ENCODE measurements at regions not wholly inside any gene's neighbourhood (a gene's known extent, or its start where the extent isn't known, plus 50 kb on each side); places are given as distances from the start of the nearest gene placed in this dataset.

DNA sequence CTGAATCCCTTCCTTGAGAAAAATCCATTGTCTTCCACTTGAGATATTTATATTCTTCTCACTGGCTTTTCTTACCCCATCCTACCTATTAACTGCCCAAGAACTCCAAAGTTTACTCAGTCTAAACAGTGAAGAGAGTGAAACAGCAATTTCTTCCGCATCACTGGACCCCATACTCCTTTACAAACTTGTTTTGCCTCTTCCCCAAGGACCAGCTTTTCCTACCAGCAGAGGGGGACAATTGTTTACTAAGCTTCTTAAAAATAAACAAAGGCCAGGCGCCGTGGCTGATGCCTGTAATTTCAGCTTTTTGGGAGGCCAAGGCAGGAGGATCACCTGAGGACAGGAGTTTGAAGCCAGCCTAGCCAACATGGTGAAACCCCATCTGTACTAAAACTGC, 52.0 kb downstream of the LRATD1 start:
- DNase-seq: no peak

- DNase-seq: no peak
Observed at GRCh38 chr2:14690926-14691325, 58.4 kb downstream of the LRATD1 start.

- no peak for DNase-seq
Observed at GRCh38 chr2:14693874-14694273, 61.4 kb downstream of the LRATD1 start.

DNA sequence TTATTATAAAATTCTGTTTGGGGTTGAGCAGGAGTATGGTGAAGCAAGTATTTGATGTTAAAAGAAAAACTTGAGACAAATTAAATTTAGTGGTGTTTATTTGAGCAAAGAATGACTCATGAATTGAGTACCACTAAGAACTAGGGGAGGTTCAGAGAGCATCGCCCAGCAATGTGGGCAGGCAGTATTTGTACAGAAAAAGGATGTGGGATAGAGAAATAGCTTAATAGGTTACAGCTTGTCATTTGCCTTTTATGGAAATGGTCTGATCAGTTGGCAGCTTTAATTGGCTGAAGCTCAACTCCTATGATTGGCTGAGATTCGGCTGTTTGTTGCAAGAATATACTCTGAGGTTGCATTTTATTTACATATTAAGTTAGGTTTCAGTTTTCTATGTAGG, 68.2 kb downstream of the LRATD1 start:
- no peak for DNase-seq

DNA sequence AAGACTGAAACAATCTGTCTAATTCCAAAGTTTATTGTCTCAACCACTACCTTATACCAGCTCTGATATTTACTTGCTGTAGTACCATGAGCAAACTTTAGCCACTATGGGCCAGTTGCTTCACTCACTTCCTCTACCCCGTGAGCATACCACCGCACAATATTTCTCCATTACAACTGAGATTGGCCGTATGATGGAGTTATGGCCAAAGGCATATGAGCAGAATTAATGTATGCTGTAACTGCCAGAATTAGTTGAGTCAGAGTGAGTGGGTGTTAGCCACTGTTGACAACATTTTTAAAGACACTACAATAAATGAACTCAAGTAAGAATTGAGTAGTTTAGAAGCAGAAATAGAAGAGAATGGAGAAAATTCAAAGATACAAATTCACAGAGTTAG, 69.7 kb downstream of the LRATD1 start:
- DNase-seq: no peak

DNA sequence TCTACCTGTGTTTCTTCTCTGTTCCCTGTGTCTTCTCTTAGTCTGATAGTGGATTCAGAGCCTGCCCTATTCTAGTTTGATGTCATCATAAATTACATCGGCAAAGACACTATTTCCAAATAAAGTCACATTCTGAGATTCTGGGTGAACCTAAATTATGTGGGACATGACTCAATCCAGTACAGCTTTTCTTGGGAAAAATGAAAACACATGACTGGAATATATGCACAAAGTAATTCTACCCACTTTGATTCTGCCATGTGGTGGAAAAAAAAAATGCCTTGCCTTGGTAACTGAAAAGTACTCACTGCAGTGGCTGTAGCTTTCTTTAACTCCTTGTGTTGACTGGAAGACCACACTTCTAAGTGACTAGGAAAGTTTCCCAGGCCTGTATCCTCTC, 73.7 kb downstream of the LRATD1 start:
- no peak for DNase-seq

DNA sequence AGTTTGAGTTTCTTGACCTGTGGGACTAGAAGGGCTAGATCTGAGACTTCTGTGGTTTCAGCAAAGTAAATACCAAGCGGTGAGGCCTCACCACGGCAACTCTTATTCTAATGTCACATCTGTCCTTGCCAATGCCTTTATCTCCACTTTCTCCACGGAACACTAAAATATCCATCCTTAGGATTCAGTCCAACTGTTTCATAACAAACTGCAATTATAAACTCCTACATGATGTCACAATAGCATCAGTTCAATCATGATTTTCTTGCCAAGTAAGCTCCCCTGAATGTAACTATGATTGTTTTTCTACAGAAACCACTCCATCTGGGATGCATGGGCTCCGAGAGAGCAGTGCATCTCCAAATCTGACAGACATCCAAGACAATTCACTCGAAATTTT, 79.6 kb downstream of the LRATD1 start:
- no peak for DNase-seq

DNA sequence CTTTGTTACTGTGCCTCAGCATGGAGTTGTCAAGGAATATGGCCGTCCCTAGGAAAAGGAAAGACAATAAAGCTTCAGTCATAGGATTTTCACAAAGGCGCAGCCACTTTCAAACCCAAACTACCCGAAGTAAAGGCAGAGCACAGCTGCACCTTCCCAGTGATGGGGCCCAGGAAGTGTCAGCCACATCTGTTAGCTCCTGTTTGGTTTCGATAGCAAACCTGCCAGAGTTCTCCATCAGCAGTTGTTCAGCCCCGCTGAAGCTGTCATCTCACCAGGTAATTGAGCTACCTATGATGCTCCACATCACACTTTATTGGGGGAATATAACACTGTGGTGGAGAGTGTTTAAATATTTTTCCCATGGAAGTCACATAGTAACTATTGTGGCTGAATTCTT, 80.7 kb downstream of the LRATD1 start:
- DNase-seq: no peak

DNA sequence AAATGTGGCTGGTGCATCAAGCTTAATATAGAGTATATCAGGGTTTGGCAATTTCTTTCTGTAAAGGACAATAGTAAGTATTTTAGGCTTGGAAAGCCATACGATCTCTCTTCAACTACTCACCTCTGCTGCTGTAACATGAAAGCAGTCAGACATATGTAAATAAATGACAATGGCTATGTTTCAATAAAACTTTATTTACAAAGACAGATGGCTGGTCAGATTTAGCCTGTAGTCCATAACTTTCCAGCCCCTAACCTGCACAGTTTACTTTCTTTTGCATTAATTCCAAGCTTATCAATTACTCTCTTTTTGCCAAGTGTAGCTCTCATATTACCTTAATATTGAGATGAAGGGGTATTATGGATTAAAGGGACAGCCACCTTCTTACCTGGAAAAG, 83.1 kb downstream of the LRATD1 start:
- no peak for DNase-seq

- no peak for DNase-seq
Observed at GRCh38 chr2:14716319-14716718, 83.8 kb downstream of the LRATD1 start.

DNA sequence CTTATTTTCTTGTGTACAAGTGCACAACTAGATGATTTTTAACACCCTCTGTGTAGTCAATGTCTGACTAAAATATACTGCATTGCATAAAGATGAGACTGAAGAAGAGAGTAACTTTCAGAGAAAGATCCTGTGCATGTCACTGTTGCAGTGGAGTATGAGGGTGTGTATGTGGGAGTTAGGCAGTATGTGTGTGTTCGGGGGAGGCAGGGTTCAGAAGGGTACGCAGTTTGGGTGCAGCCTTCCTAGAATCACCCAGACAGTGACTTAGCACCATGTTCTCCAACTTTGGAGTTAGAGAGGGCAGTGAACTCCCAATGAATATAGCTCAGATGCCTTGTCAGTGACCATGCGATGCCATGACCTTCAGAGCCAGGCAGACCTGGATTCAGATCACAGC, 84.6 kb downstream of the LRATD1 start:
- no peak for DNase-seq

GRCh38 chr2:14720319-14720718, 87.8 kb downstream of the LRATD1 start:
- DNase-seq: no peak

- DNase-seq: no peak
Observed at GRCh38 chr2:14720739-14721138, 88.2 kb downstream of the LRATD1 start.

DNA sequence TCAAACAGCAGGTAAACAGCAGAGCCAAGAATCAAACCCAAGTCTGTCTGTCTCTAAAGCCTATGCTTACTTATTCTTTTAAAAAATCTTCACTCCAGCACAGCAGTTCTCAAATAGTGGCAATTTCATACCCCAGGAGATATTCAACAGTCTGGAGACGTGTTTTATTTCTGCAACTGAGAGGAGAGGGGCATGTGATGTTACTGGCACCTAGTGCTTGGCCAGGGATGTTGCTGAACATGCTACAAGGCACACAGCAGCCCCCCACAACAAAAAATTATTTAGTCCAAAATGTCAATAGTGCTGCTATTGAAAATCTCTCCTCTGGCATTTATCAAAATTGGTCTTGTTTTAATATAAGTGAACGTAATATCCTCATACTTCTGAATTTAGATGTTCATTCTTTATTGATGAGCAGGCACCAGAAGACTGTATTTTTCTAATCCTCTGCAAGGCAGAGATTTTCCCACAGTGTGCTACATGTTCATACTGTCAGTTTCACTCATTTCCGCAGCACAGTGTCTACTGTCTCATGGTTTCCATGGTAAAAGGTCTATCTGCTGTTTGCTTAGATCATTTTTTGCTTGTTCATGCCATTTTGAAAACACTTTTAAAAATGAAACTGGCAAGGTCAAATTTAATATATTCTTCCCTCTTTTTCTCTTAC, 90.5 kb downstream of the LRATD1 start:
- no peak for DNase-seq

DNA sequence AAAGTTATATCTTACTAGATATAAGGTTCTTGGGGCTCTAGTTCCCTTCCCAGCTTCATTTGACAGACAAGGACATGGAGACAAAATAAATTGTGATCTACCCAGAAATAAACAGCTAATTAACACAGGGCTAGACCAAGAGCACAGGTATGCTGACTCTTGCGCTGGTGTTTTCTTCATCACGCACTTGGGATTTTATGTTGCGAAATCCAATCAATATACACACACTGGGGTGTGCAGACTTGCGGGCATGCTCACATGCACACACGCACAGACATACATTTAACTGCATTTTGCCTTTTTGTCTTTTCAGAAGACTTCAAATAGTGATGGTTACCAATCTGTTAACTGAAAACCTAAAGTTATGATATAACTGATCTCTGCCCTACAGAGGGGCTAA, 91.2 kb downstream of the LRATD1 start:
- no peak for DNase-seq

- no peak for DNase-seq
Observed at GRCh38 chr2:14735696-14736095, 103.2 kb downstream of the LRATD1 start.

DNA sequence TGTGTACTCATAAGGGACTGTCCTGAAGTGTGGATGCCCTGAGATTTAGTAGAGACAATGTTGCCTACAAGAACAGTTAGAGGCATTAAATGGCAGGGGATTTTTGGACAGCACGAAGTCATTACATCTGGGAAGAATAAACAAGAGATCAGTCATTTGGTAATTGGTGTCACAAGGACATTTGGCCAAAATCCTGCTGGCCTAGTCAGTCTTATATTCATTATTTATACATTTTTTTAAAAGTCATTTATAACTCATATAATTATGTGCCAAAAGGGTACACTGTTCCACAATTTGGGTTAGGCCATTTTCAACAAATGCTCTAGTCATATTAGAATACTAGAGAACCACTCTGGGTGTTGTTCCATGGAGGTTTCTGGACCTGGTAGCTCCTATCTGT, 104.7 kb downstream of the LRATD1 start:
- DNase-seq: no peak

DNA sequence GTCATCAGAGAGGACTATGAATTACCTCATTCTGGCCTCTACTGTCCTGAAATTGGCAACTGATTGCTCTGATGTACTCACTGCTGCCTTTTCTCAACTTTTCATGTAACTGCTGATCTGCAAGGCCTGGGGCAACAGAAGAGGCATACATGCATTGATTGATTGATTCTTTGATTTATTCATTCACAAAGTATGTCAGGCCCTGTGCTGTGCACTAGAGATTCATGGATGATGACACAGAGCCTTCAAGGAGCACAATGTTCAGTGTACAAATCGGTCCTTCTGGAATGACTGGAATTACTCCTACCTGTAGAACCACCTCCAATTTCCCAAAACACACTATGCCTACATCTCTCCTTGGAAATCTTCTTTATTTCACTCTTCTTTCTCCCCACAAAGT, 111.3 kb downstream of the LRATD1 start:
- DNase-seq: no peak

- no peak for DNase-seq
Observed at GRCh38 chr2:14745288-14746076, 113.0 kb downstream of the LRATD1 start.

- no peak for DNase-seq
Observed at GRCh38 chr2:14746133-14746532, 113.6 kb downstream of the LRATD1 start.

GRCh38 chr2:14747447-14747846, 114.9 kb downstream of the LRATD1 start:
- no peak for DNase-seq

DNA sequence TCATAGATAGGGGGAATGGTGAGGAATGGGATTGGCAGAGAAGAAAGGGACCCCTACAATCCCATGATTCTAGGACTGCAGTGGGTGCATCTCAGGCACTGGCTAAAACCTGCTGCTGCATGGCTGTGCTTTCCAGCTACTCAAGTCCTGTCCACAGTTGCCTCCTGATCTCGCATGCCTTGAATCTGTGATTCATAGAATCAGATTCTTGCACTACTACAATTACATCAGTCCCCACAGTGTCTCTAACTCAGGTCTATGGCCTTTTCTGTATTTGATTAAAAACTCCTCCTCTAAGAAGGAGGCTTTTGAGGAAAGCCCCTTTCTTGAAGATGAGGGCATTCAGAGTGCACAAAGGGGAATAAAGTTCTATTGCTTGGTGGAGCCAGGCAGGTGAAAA, 117.4 kb downstream of the LRATD1 start:
- no peak for DNase-seq

GRCh38 chr2:14750433-14750832, 117.9 kb downstream of the LRATD1 start:
- no peak for DNase-seq

DNA sequence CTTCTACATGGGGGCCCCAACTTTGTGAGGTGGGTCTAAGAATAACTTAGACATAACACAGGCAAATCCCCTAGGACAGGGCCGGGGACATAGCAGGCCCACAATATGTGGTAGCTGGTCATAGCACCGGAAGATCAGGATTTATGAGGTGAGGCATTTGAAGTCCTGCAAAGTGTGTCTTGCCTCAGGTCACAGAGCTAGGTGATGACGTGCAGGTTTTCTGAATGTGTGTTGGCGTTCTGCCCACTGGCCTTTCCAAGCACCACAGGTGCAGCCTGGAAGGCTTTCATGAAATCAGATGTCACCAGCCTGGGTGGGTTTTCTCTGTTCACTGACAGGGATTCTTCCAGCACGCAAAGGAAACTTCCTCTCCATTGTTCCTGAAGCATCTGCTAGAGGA, 119.1 kb downstream of the LRATD1 start:
- DNase-seq: no peak

DNA sequence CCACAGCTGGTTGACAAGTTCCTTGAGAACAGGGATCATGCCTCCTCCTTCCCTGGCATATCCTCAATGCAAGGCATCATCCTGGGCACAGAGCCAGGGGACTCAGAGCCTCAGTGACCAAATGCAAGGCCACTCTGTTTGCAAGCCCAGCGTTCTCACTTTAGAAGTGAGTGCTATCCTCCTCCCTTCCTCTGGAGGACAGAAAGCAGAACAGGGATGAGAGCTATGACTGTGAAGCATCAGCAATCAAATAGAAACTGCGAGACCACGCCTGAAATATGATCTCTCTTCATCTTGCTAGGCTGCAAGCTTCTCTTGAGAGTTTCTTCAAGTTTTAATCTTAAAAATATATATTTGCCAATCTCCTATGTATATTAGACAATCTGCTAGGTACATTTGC, 119.8 kb downstream of the LRATD1 start:
- DNase-seq: no peak

All from NCI-H226 (cell line).